ENCODE measurements at regions not wholly inside any gene's neighbourhood (a gene's known extent, or its start where the extent isn't known, plus 50 kb on each side); places are given as distances from the start of the nearest gene placed in this dataset.

GRCh38 chr19:29428071-29428470 lies 97.7 kb upstream of the VSTM2B start:
- no peak overlapping the region for H3K27ac Mint-ChIP-seq
- peaks cover 7% of the 10 kb centered on the region for H3K27me3 Mint-ChIP-seq (ENCODE audit: low read depth)
- TF ChIP-seq MYBL2 (CRISPR knock-in tag; IDR thresholded peaks at IDR 0.05) (no peak), ERG (CRISPR knock-in tag; IDR thresholded peaks at IDR 0.05) (no peak), ELF4 (CRISPR knock-in tag; IDR thresholded peaks at IDR 0.05; ENCODE audit: low read depth) (no peak), PRRX2 (CRISPR knock-in tag; IDR thresholded peaks at IDR 0.05) (no peak), CTCF (IDR thresholded peaks at IDR 0.05) (no peak), E2F1 (CRISPR knock-in tag; IDR thresholded peaks at IDR 0.05) (no peak), IRF1 (CRISPR knock-in tag; IDR thresholded peaks at IDR 0.05) (no peak), CREB1 (CRISPR knock-in tag; IDR thresholded peaks at IDR 0.05) (no peak), ATF2 (CRISPR knock-in tag; IDR thresholded peaks at IDR 0.05; ENCODE audit: borderline replicate concordance, low read depth) (no peak), ZNF138 (CRISPR knock-in tag; conservative IDR thresholded peaks at IDR 0.05) (no peak), RORB (CRISPR knock-in tag; IDR thresholded peaks at IDR 0.05) (no peak), ZNF532 (CRISPR knock-in tag; IDR thresholded peaks at IDR 0.05; ENCODE audit: borderline replicate concordance) (no peak)
- H3K36me3 Mint-ChIP-seq: peaks cover 13% of the 10 kb centered on the region
- CTCF ChIA-PET: no interaction called here
- POLR2A ChIA-PET: no interaction called here
- ATAC-seq (no peak), DNase-seq (ENCODE audit: low spot score) (no peak)
- H3K4me1 Mint-ChIP-seq: no peaks in the 10 kb centered on the region
- no peak overlapping the region for H3K4me3 Mint-ChIP-seq
- peaks cover 45% of the 10 kb centered on the region for H3K9me3 Mint-ChIP-seq

- no peak overlapping the region for H3K27ac Mint-ChIP-seq
- peaks cover 13% of the 10 kb centered on the region for H3K36me3 Mint-ChIP-seq
- H3K4me3 Mint-ChIP-seq: no peak overlapping the region
- peaks cover 7% of the 10 kb centered on the region for H3K27me3 Mint-ChIP-seq (ENCODE audit: low read depth)
- H3K4me1 Mint-ChIP-seq: no peaks in the 10 kb centered on the region
- H3K9me3 Mint-ChIP-seq: peaks cover 39% of the 10 kb centered on the region
- ATAC-seq: no peak
- POLR2A ChIA-PET: no interaction called here
- CTCF ChIA-PET: no interaction called here
- TF ChIP-seq MYBL2 (CRISPR knock-in tag; IDR thresholded peaks at IDR 0.05) (no peak), OVOL2 (CRISPR knock-in tag; IDR thresholded peaks at IDR 0.05; ENCODE audit: borderline replicate concordance) (no peak), ZNF671 (CRISPR knock-in tag; IDR thresholded peaks at IDR 0.05) (no peak), JUN (CRISPR knock-in tag; IDR thresholded peaks at IDR 0.05) (no peak), E2F1 (CRISPR knock-in tag; IDR thresholded peaks at IDR 0.05) (no peak), NFYB (CRISPR knock-in tag; conservative IDR thresholded peaks at IDR 0.05; ENCODE audit: low read depth) (no peak), MXD4 (CRISPR knock-in tag; IDR thresholded peaks at IDR 0.05; ENCODE audit: borderline replicate concordance) (no peak), HMGXB4 (CRISPR knock-in tag; IDR thresholded peaks at IDR 0.05) (no peak), ZMAT4 (CRISPR knock-in tag; IDR thresholded peaks at IDR 0.05) (no peak), ZNF512 (CRISPR knock-in tag; IDR thresholded peaks at IDR 0.05; ENCODE audit: borderline replicate concordance) (no peak)
- no peak for DNase-seq (ENCODE audit: low spot score)
Observed at GRCh38 chr19:29429021-29429420, 96.8 kb upstream of the VSTM2B start.

All from WTC11 (cell line).